ENCODE measurements at regions not wholly inside any gene's neighbourhood (a gene's known extent, or its start where the extent isn't known, plus 50 kb on each side); places are given as distances from the start of the nearest gene placed in this dataset.

DNA sequence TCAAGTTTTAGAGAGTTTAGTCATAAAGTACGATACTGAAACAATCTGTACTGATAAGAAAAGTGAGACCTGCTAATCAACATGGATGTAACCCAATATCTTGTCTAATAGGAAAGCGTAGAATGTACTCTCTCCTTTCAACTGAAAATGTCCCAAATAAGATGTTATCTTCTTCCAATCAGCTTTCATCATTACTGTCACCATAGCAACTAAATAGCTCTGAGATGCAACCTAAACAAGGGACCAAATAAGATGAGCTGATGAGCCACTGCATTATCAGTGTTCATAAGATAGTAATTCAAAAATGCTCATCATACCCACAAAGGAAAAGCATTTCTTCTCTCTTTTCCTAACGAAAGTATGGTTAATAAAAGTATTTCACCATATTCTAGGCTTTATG lies 1108.3 kb upstream of the MAP3K7 start:
- TF ChIP-seq, protein P1, sequence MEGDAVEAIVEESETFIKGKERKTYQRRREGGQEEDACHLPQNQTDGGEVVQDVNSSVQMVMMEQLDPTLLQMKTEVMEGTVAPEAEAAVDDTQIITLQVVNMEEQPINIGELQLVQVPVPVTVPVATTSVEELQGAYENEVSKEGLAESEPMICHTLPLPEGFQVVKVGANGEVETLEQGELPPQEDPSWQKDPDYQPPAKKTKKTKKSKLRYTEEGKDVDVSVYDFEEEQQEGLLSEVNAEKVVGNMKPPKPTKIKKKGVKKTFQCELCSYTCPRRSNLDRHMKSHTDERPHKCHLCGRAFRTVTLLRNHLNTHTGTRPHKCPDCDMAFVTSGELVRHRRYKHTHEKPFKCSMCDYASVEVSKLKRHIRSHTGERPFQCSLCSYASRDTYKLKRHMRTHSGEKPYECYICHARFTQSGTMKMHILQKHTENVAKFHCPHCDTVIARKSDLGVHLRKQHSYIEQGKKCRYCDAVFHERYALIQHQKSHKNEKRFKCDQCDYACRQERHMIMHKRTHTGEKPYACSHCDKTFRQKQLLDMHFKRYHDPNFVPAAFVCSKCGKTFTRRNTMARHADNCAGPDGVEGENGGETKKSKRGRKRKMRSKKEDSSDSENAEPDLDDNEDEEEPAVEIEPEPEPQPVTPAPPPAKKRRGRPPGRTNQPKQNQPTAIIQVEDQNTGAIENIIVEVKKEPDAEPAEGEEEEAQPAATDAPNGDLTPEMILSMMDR (IDR thresholded peaks at IDR 0.05), result no peak
- ATAC-seq (ENCODE audit: low FRiP score) (no peak), DNase-seq (ENCODE audit: low spot score) (no peak)

DNA sequence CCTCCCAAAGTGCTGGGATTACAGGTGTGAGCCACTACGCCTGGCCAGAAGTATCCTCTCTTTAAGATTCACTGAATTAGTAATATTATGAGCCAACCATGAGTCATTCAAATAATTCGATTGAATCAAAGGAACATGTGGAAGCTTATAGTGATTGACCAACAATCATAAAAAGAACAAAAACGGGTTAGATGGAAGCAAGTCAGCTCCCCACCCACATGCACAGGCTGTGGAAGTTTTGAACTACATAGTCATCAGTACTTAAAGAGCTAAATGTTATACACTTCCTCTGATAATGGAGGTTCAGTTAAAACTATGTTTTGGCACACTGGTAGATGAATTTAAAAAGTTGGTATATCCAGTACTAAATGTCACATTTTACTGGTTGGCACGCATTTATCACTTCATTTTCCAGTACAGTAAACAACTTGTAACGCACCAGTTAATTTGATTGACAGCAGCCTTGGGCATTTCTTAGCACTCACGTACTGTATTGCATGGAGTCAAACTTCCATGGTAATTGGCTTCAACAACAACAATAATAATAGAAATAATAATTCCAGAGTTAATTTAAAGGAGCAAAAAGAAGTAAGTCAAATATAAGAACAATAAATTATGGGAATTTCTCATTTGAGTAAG lies 1107.3 kb upstream of the MAP3K7 start:
- DNase-seq (ENCODE audit: low spot score), result no peak
- no peak for ATAC-seq (ENCODE audit: low FRiP score)
- TF ChIP-seq, protein P1 (IDR thresholded peaks at IDR 0.05), result no peak

DNA sequence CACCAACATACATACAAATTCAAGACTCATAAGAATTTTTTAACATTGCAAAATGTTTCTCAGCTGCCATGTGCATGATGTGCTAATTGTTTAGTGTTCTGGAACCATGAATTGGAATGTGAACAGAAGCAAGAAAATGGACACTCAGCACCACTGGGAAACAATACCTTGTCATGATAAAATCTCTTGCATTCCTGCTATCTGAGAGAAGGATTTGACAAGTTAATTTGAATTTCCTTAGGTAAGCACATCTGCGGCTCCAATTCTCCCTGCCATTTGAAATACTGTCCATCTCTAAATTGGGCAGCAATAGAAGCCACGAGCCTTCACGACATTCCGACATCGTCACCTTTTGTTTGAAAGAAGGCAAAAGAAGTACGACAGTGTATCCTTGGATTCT lies 1104.6 kb upstream of the MAP3K7 start:
- TF ChIP-seq, protein P1 (IDR thresholded peaks at IDR 0.05), result no peak
- no peak for ATAC-seq (ENCODE audit: low FRiP score)
- DNase-seq (ENCODE audit: low spot score), result no peak

DNA sequence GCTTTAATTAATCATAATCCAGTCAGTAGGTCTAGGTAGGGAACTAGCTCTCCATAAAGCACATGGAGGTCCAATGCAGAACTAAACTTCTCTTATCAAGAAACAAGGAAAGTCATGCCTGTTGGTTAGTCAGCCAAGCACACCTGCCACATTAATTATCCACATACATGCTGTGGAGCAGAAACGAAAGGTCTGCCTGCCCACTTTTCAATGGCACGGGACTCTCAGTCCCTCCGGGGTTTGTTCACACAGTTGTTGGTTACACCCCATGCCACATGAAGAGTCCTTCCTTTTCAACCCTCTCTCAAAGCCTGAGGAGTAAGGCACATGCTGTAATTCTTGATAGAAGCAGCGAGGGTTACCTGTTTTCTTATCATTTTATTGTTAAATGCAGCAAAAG lies 1096.4 kb upstream of the MAP3K7 start:
- no peak for ATAC-seq (ENCODE audit: low FRiP score)
- TF ChIP-seq, protein P1 (IDR thresholded peaks at IDR 0.05), result no peak
- no peak for DNase-seq (ENCODE audit: low spot score)

DNA sequence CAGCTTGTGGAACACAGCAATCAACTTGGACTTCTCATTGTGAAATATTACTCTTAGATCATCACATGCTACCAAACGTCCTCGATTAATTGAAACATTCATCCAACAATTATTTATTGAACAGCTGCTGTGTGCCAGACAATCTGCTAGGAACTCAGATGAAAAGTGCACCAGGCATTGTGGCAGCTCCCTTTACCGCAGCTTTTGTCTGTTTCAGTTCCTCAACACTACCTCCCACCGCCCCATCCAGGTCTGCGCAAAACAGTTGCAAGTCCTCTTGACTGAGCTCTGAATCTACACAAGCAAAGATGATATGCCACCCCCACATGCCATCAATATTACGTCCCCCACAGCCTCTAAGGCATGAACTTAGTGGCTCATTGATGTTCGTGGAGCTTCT lies 1094.4 kb upstream of the MAP3K7 start:
- no peak for ATAC-seq (ENCODE audit: low FRiP score)
- DNase-seq (ENCODE audit: low spot score), result no peak
- TF ChIP-seq, protein P1 (IDR thresholded peaks at IDR 0.05), result no peak

DNA sequence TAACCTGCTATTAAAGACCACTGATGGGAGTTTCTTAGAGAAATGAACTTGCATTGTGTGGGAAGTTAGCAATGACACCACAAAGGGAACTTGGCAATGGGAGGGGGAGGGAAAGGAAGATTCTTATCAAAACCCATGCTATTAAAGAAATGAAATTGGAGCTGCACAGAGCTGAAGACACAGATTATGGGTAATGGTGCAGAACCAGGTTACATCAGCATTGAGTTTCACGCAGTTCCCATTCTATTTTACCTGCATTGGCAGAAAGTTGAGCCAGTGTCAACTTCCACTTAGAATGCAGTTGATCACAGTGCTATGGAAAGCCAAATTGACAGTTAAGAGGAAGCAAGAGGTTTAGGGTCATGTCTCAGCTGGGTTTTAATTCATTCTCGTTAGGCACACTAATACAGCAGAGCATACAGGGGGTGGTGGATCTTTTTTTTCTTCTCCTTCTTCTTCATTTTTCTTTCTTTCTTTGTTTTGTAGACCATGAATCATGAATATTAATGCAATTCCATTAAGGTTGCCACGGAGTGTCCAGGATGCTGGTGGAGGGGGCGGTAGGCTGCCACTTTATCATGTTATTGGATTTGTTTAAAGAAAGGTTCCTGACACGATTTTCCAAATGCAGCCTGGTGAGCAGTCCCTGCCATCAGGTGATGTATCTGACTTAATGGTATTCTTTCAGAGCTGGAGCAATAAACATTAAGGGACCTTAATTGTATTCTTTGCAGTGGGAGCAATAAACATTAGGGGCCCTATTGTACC lies 1092.0 kb upstream of the MAP3K7 start:
- TF ChIP-seq, protein P1 (IDR thresholded peaks at IDR 0.05), result no peak
- DNase-seq (ENCODE audit: low spot score) (no peak), ATAC-seq (ENCODE audit: low FRiP score) (no peak)

DNA sequence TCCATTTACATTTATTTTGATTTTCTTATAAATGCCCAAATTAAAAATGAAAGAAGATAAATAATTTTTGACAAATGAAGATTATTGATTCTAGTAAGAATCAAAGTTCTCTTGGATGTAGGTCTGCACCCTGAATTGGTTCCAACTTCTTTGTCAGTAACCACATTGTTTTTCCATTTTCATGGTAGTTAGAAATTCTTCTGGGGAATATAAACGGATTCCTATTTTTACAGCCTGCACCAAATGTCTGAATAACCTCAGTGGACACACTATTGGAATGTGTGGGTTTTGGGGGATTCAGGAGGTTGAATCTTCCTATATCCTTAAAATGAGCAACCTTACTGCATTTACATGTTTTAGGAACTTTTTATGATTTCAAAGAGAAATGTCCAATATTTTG lies 1085.3 kb upstream of the MAP3K7 start:
- DNase-seq (ENCODE audit: low spot score) (no peak), ATAC-seq (ENCODE audit: low FRiP score) (no peak)
- TF ChIP-seq, protein P1 (IDR thresholded peaks at IDR 0.05), result no peak
